ENCODE measurements at regions not wholly inside any gene's neighbourhood (a gene's known extent, or its start where the extent isn't known, plus 50 kb on each side); places are given as distances from the start of the nearest gene placed in this dataset.

DNA sequence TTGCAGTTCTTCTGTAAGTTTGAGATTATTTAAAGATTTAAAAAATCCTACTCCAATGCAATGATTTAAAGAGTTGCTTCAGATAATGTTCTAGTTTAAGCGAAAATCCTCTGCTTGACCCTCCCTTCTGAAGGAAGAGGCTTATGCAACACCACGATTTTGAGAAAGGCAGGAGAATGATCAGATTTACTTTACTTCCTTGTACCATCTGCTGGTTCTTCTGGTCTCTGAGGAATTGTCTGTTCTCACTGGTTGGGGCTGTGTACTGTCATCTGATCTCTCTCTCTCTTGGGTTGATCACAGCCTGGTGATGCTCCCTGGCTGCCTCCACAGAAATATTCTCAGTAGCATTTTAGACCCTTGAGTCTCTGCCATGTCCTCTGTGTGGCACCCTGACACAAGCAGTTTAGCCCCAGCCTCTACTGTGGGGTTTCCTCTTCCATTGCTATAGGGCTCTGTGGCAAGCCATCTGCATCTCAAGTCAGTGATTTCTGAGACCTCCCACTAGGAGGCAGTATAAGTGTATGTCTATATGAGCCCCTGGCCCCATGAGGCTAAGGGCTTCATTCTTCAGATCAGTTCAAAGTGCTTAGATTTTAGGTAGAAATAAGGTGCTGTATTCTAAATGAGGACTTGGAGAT is 50.8 kb upstream of the PLAAT1 start:
- CTCF ChIA-PET: interaction anchor here (1.0 kb wide), 1 partner anchor 270 kb away, joined by 3 read pairs; no protein-coding TSS in a partner anchor
- no peak for TF ChIP-seq SP1 (IDR thresholded peaks at IDR 0.05)
- TF ChIP-seq ARNT (IDR thresholded peaks at IDR 0.05): no peak
- no peak for TF ChIP-seq BHLHE40 (IDR thresholded peaks at IDR 0.05; ENCODE audit: borderline replicate concordance)
- TF ChIP-seq, protein P1, sequence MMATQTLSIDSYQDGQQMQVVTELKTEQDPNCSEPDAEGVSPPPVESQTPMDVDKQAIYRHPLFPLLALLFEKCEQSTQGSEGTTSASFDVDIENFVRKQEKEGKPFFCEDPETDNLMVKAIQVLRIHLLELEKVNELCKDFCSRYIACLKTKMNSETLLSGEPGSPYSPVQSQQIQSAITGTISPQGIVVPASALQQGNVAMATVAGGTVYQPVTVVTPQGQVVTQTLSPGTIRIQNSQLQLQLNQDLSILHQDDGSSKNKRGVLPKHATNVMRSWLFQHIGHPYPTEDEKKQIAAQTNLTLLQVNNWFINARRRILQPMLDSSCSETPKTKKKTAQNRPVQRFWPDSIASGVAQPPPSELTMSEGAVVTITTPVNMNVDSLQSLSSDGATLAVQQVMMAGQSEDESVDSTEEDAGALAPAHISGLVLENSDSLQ (IDR thresholded peaks at IDR 0.05): no peak
- TF ChIP-seq ZNF384 (IDR thresholded peaks at IDR 0.05): no peak
- DNase-seq (ENCODE audit: extremely low spot score): peak; percentile 53
- POLR2A ChIA-PET: no interaction called here

Measured in HEK293T (cell line).